Muscle of leg (tissue), 3 donors: ENCODE measurements at regions not wholly inside any gene's neighbourhood (a gene's known extent, or its start where the extent isn't known, plus 50 kb on each side); places are given as distances from the start of the nearest gene placed in this dataset.
"Not testable (repeated sequence)": the region's sequence is repeated elsewhere in the genome, so short reads cannot be mapped to it uniquely, and the experiment has no call there.

Experiments used
- DNase-seq: peaks from one replicate; pipeline ENCODE4 v3.0.0; 2013
- H3K27ac ChIP-seq: one replicate; pipeline ENCODE4 v1.5.1; 2013; ENCODE audit warnings: mild to moderate bottlenecking, low read length, control low read depth
- H3K27me3 ChIP-seq: one replicate; pipeline ENCODE4 v1.6.1; 2013; ENCODE audit warnings: low read length; ENCODE audit not compliant: control insufficient read depth, insufficient read depth
- H3K36me3 ChIP-seq: one replicate; pipeline ENCODE4 v1.6.1; 2013; ENCODE audit warnings: low read length; ENCODE audit not compliant: control insufficient read depth, insufficient read depth
- H3K4me1 ChIP-seq: one replicate; pipeline ENCODE4 v1.6.1; 2013; ENCODE audit warnings: low read length; ENCODE audit not compliant: control insufficient read depth, insufficient read depth
- H3K4me3 ChIP-seq: one replicate; pipeline ENCODE4 v1.5.1; 2013; ENCODE audit warnings: low read length, control low read depth
- H3K9me3 ChIP-seq: replicated peaks from 2 replicates; pipeline ENCODE4 v1.6.1; 2013; ENCODE audit warnings: low read depth, low read length; ENCODE audit not compliant: control insufficient read depth
- WGBS: methylation state at CpG from one replicate; pipeline ENCODE4 v1.1.5; 2013; ENCODE audit warnings: missing lambda C conversion rate; ENCODE audit not compliant: insufficient coverage; 5-methylcytosine and 5-hydroxymethylcytosine counted together

DNA sequence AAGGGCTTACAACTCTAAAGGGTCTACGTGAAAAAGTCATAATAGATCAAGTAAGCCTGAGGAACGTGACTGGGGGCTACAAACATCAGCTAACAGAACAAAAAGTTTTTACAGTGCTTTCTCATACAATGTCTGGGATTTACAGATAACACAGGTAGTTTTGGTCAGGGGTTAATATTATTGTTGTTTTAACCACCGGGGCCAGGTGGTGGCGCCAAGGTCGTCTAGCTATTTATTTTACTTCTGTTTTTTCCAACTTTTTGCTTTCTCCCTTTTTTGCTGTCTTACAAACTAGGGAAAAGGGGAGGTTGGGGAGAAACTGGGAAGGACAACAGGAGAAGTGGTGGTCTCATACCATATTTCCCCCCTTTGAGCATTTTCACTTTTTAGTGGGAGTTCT, 158.6 kb downstream of the UNC93B1 start:
- WGBS: no CpG with 5 or more reads among the region's 5 CpGs
- not testable (repeated sequence) for H3K9me3 ChIP-seq, H3K27me3 ChIP-seq, H3K36me3 ChIP-seq, H3K27ac ChIP-seq, H3K4me1 ChIP-seq, H3K4me3 ChIP-seq, DNase-seq

- H3K36me3 ChIP-seq, H3K9me3 ChIP-seq, H3K4me1 ChIP-seq, H3K27ac ChIP-seq, H3K4me3 ChIP-seq, DNase-seq, H3K27me3 ChIP-seq: not testable (repeated sequence)
- whole genome bisulfite sequencing: no CpG with 5 or more reads among the region's 7 CpGs
Observed at GRCh38 chr11:67840599-67840998, 163.3 kb downstream of the UNC93B1 start.

DNA sequence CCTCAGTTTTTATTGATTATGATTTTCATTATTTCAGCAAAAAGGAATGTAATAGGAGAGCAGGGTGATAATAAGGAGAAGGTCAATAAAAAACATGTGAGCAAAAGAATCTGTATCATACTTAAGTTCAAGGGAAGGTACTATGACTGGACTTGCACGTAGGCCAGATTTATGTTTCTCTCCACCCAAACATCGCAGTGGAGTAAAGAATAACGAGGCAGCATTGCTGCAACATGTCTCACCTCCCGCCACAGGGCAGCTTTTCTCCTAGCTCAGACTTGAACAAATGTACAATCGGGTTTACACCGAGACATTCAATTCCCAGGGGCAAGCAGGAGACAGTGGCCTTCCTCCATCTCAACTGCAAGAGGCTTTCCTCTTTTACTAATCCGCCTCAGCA, 155.7 kb upstream of the ALDH3B2 start:
- not testable (repeated sequence) for H3K36me3 ChIP-seq, H3K4me3 ChIP-seq, H3K9me3 ChIP-seq, H3K27ac ChIP-seq, H3K27me3 ChIP-seq, H3K4me1 ChIP-seq, DNase-seq
- no CpG with 5 or more reads among the region's 7 CpGs for WGBS

- not testable (repeated sequence) for H3K4me1 ChIP-seq, H3K4me3 ChIP-seq, DNase-seq, H3K27ac ChIP-seq, H3K9me3 ChIP-seq, H3K27me3 ChIP-seq, H3K36me3 ChIP-seq
- WGBS: 71% methylated on average over 2 of the region's 4 CpGs
Observed at GRCh38 chr11:67826951-67827296, 152.5 kb upstream of the ALDH3B2 start.

GRCh38 chr11:67826028-67826950, 151.9 kb upstream of the ALDH3B2 start:
- not testable (repeated sequence) for H3K27me3 ChIP-seq, H3K27ac ChIP-seq, H3K9me3 ChIP-seq, H3K4me3 ChIP-seq, H3K36me3 ChIP-seq, H3K4me1 ChIP-seq
- DNase-seq: peak; percentile 82
- WGBS: 24% methylated on average over 10 of the region's 25 CpGs

DNA sequence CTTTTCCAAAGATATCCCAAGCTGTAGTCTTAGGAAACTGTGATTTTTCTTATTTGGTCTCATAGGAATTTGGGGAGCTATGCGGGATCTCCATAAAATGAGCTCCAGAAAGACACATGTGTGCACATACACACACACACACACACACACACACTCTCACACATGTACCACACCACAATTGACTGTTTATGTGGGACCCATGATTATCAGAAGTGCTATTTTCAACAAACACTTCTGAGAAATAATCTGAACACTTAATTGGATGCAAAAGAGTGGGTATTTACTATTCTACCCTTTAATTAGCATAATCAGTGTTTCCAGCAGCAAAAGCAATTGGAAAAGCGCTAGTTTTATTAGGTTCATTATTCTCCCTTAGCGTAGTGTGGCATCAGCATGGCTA, 150.4 kb upstream of the ALDH3B2 start:
- not testable (repeated sequence) for H3K36me3 ChIP-seq

GRCh38 chr11:67820081-67820480, 145.7 kb upstream of the ALDH3B2 start:
- H3K4me1 ChIP-seq: no peaks in the 10 kb centered on the region
- 83% methylated on average over 4 of the region's 9 CpGs for WGBS
- no peak for DNase-seq
- H3K36me3 ChIP-seq: no peaks in the 10 kb centered on the region
- no peaks in the 10 kb centered on the region for H3K9me3 ChIP-seq
- H3K27ac ChIP-seq: no peak overlapping the region
- H3K27me3 ChIP-seq: no peaks in the 10 kb centered on the region
- H3K4me3 ChIP-seq: no peak overlapping the region

More for the DNA sequence above, 150.4 kb upstream of the ALDH3B2 start:
- not testable (repeated sequence) for H3K27ac ChIP-seq, H3K4me1 ChIP-seq, H3K27me3 ChIP-seq, DNase-seq, H3K9me3 ChIP-seq, H3K4me3 ChIP-seq
- no CpG with 5 or more reads among the region's 3 CpGs for WGBS

- H3K4me1 ChIP-seq, H3K36me3 ChIP-seq, H3K27ac ChIP-seq, H3K4me3 ChIP-seq, H3K9me3 ChIP-seq, DNase-seq, H3K27me3 ChIP-seq: not testable (repeated sequence)
- 97% methylated on average over 12 of the region's 21 CpGs for WGBS
Observed at GRCh38 chr11:67817558-67817957, 143.1 kb upstream of the ALDH3B2 start.

DNA sequence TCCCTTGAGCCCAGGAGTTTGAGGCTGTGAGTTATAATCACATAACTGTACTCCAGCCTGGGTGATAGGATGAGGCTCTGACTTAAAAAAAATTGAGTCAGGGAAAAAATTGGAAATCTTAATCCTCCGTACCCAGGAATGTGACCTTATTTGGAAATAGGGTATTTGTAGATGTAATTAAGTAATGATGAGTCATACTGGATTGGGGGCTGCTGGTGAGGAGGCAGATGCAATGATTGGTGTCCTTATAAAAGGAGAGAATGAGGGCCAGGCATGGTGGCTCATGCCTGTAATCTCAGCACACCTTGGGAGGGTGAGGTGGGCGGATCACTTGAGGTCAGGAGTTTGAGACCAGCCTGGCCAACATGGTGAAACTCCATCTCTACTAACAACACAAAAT, 134.9 kb upstream of the ALDH3B2 start:
- H3K4me3 ChIP-seq, H3K27ac ChIP-seq, H3K36me3 ChIP-seq, H3K9me3 ChIP-seq, H3K27me3 ChIP-seq, DNase-seq: not testable (repeated sequence)
- peaks cover 11% of the 10 kb centered on the region for H3K4me1 ChIP-seq
- 80% methylated on average over 1 of the region's 2 CpGs for WGBS

DNA sequence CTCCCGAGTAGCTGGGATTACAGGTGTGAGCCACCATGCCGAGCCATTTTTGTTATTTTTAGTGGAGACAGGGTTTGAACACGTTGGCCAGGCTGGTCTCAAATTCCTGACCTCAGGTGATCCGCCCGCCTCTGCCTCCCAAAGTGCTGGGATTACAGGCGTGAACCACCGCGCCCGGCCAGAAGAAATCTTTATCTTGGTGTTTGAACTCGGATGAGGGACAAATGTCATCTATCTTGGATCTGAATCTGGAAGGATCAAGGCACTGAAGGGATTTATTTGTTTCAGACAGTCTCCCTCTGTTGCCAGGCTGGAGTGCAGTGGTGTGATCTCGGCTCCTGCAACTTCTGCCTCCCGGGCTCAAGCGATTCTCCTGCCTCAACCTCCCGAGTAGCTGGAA, 133.5 kb upstream of the ALDH3B2 start:
- 92% methylated on average over 8 of the region's 14 CpGs for WGBS
- not testable (repeated sequence) for H3K27ac ChIP-seq, H3K9me3 ChIP-seq, H3K27me3 ChIP-seq, DNase-seq, H3K4me3 ChIP-seq, H3K36me3 ChIP-seq
- peaks cover 11% of the 10 kb centered on the region for H3K4me1 ChIP-seq
